Thymus (tissue), 11 donors: ENCODE measurements at regions not wholly inside any gene's neighbourhood (a gene's known extent, or its start where the extent isn't known, plus 50 kb on each side); places are given as distances from the start of the nearest gene placed in this dataset.

Experiments
- DNase-seq, 9 donors: peaks; one replicate each; pipeline ENCODE4 v3.0.0-alpha.2; 2013; ENCODE audit warnings: low spot score in 9 of 9, low read depth in 6 of 9, missing footprints in 1 of 9
- H3K27ac ChIP-seq, 2 donors: one replicate each; pipeline ENCODE4 v1.5.1; 2013; ENCODE audit warnings: control low read depth in 1 of 2, low read depth in 1 of 2, low read length in 1 of 2, mild to moderate bottlenecking in 1 of 2, moderate library complexity in 1 of 2
- H3K27me3 ChIP-seq, 2 donors: one replicate each; pipeline ENCODE4 v1.5.1; 2013; ENCODE audit warnings: low read length in 1 of 2; ENCODE audit not compliant: control insufficient read depth in 2 of 2, insufficient read depth in 1 of 2
- H3K36me3 ChIP-seq, 2 donors: one replicate each; pipeline ENCODE4 v1.5.1; 2013; ENCODE audit warnings: low read length in 1 of 2, mild to moderate bottlenecking in 1 of 2, moderate library complexity in 1 of 2; ENCODE audit not compliant: control insufficient read depth in 2 of 2, insufficient read depth in 2 of 2
- H3K4me1 ChIP-seq, 2 donors: one replicate each; pipeline ENCODE4 v1.5.1; 2013; ENCODE audit warnings: low read length in 2 of 2; ENCODE audit not compliant: control insufficient read depth in 2 of 2, insufficient read depth in 2 of 2
- H3K4me3 ChIP-seq, 2 donors: one replicate each; pipeline ENCODE4 v1.5.1; 2013; ENCODE audit warnings: low read length in 2 of 2, control low read depth in 1 of 2, mild to moderate bottlenecking in 1 of 2
- H3K9me3 ChIP-seq, 2 donors: one replicate each; pipeline ENCODE4 v1.5.1; 2013; ENCODE audit warnings: low read length in 1 of 2, mild to moderate bottlenecking in 1 of 2; ENCODE audit not compliant: control insufficient read depth in 2 of 2, insufficient read depth in 1 of 2
- WGBS: extraction: QIAGEN DNeasy Blood & Tissue Kit; methylation state at CpG from one replicate; pipeline ENCODE4 v1.1.7; 2013; 5-methylcytosine and 5-hydroxymethylcytosine counted together
- donor health status: healthy.

DNA sequence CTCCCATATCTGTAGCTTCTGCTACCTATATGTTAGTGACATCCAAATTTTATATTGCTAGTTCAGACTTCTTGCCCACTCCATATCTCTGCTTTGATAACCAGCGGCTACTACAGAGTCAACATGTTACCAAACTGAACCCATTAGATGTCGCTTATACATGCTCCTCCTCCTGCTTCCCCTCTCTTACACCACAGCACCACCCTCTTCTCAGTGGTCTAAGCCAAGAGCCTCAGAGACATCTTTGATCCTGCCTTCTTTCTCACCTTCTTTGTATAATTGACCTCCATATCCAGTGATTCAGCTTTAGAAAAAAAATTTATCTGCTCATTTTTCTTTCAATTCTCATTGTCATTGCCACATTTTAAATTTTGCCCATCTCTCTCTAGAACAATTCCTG is 408.2 kb upstream of the TLE4 start:
- no peaks in the 10 kb centered on the region for H3K27me3 ChIP-seq
- H3K9me3 ChIP-seq, result no peaks in the 10 kb centered on the region
- no peaks in the 10 kb centered on the region for H3K36me3 ChIP-seq
- no peak overlapping the region for H3K4me3 ChIP-seq
- WGBS, result 94% methylated on average over 2 of the region's 2 CpGs
- H3K4me1 ChIP-seq, result no peaks in the 10 kb centered on the region
- H3K27ac ChIP-seq, result no peak overlapping the region
- DNase-seq, result no peak

DNA sequence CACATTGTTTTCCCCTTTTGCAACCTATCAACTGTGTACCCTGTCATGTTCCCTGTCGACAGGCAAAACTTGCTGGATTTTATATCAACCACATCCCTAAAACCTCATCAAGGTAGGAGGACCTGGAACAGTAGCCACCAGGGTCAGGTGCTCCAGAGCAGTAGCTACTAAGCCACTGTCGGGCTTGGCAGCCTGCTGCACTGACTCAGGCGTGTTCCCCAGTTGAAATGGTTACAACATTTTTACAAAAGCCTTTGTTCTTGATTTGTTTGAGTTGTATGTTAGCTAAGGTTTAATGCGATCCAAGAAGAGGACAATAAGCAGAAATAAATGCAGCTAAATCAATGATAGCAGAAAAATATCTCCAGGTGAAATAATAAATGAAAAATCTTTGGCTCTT is 407.4 kb upstream of the TLE4 start:
- no peaks in the 10 kb centered on the region for H3K27me3 ChIP-seq
- no peak for DNase-seq
- no peak overlapping the region for H3K27ac ChIP-seq
- H3K9me3 ChIP-seq, result no peaks in the 10 kb centered on the region
- H3K36me3 ChIP-seq, result no peaks in the 10 kb centered on the region
- H3K4me1 ChIP-seq, result no peaks in the 10 kb centered on the region
- no peak overlapping the region for H3K4me3 ChIP-seq
- WGBS, result 94% methylated on average over 4 of the region's 4 CpGs

DNA sequence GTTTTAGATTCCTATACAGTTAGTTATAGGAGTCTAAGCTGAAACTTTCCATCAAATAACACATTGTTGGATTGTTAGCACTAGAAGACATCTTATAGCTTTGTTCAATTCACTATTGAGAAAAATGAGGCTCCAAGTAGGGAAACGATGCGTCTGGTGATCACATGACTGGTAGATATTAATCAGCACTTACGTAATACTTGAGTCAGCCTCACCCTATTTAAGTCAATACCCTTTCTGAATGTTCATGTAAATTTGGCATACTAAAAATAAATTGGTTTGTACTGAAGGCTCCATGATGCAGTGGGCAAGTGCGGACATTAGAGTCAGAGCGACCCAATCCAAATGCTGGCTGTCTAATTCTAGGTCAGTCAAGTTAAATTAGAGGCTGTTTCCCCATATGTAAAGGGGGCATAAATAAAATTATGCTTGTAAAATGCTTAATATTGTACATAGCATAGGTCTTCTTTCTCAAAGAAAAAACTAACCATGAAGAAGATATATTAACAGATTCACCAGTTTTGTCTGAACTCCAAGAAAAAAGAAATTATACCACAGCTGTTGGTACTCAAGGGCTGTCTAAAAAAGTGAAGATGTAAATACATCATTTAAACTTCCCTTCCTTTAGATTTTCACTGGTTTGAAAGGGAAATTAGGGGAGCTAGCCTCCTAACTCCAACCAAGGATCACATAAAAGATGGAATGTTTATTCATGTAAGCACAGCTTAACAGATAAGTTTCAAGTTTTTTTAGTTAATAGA is 406.6 kb upstream of the TLE4 start:
- no peak overlapping the region for H3K27ac ChIP-seq
- no peaks in the 10 kb centered on the region for H3K9me3 ChIP-seq
- H3K36me3 ChIP-seq, result no peaks in the 10 kb centered on the region
- DNase-seq, result no peak
- H3K27me3 ChIP-seq, result no peaks in the 10 kb centered on the region
- no peaks in the 10 kb centered on the region for H3K4me1 ChIP-seq
- H3K4me3 ChIP-seq, result no peak overlapping the region
- WGBS, result 97% methylated on average over 5 of the region's 5 CpGs

DNA sequence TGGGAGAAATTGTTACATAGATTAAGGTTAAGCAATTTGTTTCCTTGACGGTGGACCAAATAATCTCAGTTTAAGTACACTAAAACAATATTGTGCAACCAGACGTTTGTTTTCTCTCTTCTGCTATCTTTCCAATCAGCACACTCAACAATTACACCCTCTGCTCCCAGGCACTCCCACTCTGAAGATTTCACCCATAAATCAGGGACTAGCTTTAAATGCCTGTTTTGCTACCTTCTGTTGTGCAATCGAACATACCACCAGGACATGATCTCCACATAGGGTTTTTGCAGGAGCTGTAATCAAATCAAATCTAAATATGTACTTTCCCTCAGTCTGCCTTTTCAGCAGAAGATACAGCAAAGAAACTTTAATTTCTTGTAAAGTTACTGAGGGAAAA is 405.8 kb upstream of the TLE4 start:
- no peak for DNase-seq
- Histone ChIP-seq H3K4me1 (no peaks in the 10 kb centered on the region), H3K27ac (no peak overlapping the region), H3K27me3 (no peaks in the 10 kb centered on the region), H3K9me3 (no peaks in the 10 kb centered on the region), H3K36me3 (no peaks in the 10 kb centered on the region), H3K4me3 (no peak overlapping the region)
- 86% methylated on average over 3 of the region's 3 CpGs for WGBS

DNA sequence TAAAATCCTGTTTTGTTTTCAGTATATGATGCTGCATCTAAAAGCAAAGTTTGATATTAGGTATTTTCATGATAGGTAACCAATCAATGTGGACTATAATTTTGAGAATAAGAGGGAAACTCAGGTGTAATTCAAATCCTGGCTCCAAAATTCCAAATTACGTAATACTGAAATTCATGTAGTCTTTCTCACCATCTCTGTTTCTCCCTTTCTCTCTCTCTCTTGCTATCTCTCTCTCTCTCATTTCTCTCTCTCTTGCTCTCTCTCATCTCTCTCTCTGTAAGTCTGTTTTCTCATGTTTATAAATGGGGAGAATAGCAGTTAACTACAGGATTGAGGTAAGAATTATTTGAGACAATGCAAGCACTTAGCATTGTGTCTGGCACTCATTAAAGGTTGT is 401.1 kb upstream of the TLE4 start:
- DNase-seq, result no peak
- Histone ChIP-seq H3K36me3 (no peaks in the 10 kb centered on the region), H3K9me3 (no peaks in the 10 kb centered on the region), H3K4me3 (no peak overlapping the region), H3K27ac (no peak overlapping the region), H3K27me3 (no peaks in the 10 kb centered on the region), H3K4me1 (no peaks in the 10 kb centered on the region)
- WGBS, result 100% methylated on average over 1 of the region's 1 CpG

DNA sequence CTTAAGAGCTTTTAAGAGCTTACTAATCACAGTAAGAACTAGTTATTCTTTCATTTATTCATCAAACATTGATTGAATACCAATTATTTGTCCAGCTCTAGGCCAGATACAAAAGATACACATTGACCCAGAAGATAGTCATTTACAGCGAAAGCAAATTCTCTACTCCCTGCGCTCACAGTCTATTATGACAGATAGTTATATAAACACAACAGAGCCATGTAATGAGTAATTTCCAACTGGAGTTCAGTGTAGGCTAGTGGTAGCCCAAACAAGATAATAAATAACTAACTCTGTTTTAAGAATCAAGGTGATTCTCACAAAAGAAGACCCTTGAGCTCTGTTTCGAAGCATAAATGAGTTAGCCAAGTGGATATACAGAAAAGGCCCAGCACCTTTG is 397.8 kb upstream of the TLE4 start:
- 98% methylated on average over 3 of the region's 3 CpGs for WGBS
- H3K4me1 ChIP-seq, result no peaks in the 10 kb centered on the region
- H3K27ac ChIP-seq, result no peak overlapping the region
- H3K27me3 ChIP-seq, result no peaks in the 10 kb centered on the region
- no peaks in the 10 kb centered on the region for H3K9me3 ChIP-seq
- H3K36me3 ChIP-seq, result no peaks in the 10 kb centered on the region
- no peak for DNase-seq
- no peak overlapping the region for H3K4me3 ChIP-seq

DNA sequence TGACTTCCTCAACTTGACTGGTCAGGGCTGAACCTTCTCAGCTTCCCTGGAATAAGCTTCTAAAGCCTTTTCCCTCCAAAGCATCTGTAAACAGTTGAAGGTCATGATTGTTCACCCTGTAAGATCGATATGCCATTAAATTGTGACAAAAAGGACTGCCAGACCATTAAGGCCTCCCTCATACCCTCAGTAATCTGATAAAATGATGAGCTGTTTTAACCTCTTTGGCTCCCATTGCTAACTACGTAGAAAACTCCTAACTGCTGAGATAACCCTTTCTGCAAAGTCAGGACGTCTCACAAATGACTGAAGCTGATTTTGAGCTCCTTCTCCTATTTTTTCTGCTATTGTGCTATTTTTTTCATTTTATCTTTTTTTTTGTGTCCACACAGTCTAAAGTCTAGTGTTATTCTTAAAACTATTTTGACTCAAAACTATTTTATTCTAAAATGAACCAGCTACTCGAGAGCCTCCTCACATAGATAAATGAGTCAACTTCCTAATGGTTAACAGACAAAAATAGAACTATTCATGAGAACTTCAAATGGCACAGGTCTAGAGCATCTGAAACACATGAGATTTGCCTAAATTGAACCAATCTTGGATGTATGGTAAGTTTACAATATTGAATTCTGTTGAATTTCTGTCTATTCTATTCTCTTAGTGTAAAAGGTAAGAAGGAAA is 395.6 kb upstream of the TLE4 start:
- Histone ChIP-seq H3K4me3 (no peak overlapping the region), H3K36me3 (no peaks in the 10 kb centered on the region), H3K27me3 (no peaks in the 10 kb centered on the region), H3K9me3 (no peaks in the 10 kb centered on the region), H3K27ac (no peak overlapping the region), H3K4me1 (no peaks in the 10 kb centered on the region)
- no peak for DNase-seq
- 88% methylated on average over 4 of the region's 4 CpGs for WGBS

DNA sequence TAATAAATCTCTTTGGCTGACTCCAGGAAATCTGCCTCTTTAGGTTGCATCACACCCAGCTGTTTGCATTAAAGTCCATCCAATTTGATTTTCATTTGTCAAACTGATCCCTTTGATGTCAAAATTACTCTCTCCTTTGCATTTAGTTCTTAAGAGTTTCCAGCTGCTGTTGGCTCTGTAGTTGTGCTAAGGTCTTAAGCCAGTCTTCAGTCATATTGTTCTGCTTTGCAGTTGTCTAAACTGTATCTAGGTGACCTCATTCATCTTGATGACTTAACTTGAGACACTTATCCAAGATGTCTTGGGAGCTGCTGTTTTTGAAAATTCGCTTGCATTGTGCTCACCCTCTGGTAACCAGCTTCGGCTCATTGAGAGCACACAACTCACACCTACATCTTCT is 386.9 kb upstream of the TLE4 start:
- H3K9me3 ChIP-seq, result peaks cover 0 to 2% of the 10 kb centered on the region in 2 donors
- no peak overlapping the region for H3K27ac ChIP-seq
- no peak overlapping the region for H3K4me3 ChIP-seq
- no peaks in the 10 kb centered on the region for H3K36me3 ChIP-seq
- no peak for DNase-seq
- no peaks in the 10 kb centered on the region for H3K4me1 ChIP-seq
- no peaks in the 10 kb centered on the region for H3K27me3 ChIP-seq
- 93% methylated on average over 2 of the region's 2 CpGs for WGBS

DNA sequence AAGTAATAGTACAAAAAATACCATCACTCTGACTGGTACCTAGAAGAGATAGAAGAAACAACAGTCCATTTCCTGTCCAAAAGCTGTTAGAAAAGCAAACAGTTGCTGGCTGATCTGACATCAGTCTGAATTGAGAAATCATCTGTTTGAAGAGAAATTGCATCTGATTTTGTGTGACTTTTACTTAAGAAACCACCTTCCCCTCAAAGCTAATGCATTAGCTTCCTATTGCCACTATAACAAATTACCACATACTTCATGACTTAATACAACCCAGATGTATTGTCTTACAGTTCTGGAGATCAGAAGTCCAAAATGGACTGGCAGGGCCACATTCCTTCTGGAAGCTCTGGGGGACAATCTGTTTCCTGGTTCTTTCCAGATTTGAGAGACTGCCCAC is 385.9 kb upstream of the TLE4 start:
- H3K36me3 ChIP-seq, result no peaks in the 10 kb centered on the region
- H3K4me3 ChIP-seq, result no peak overlapping the region
- no peak overlapping the region for H3K27ac ChIP-seq
- no peak for DNase-seq
- H3K4me1 ChIP-seq, result no peaks in the 10 kb centered on the region
- peaks cover 0 to 2% of the 10 kb centered on the region in 2 donors for H3K9me3 ChIP-seq
- no peaks in the 10 kb centered on the region for H3K27me3 ChIP-seq
